SK-N-SH (cell line): ENCODE measurements at regions not wholly inside any gene's neighbourhood (a gene's known extent, or its start where the extent isn't known, plus 50 kb on each side); places are given as distances from the start of the nearest gene placed in this dataset.

Experiments
- CTCF ChIA-PET: fragments of 300-600, 350-600 bp; formaldehyde crosslinking; extraction: SDS; loops from one replicate; lab custom pipeline; 2021; lab: Yijun Ruan, JAX
- POLR2A ChIA-PET: fragments of 350-600 bp; sonication (Branson Sonifier 250); formaldehyde crosslinking; extraction: SDS; loops from one replicate; lab custom pipeline; 2020; ENCODE audit warnings: antibody characterized with exemption, inconsistent platforms; lab: Yijun Ruan, JAX
- DNase-seq: peaks from one replicate; pipeline ENCODE4 v3.0.0; 2012
- H2AFZ ChIP-seq: fragments of 200-600 bp; sonication (generic); 2 replicates; pipeline ENCODE4 v1.8.1; 2016; ENCODE audit warnings: antibody characterized with exemption, mild to moderate bottlenecking, low read depth
- H3F3A ChIP-seq: fragments of 200-600 bp; sonication (generic); replicated peaks from 2 replicates; pipeline ENCODE3; 2016; ENCODE audit warnings: antibody characterized with exemption, mild to moderate bottlenecking; ENCODE audit not compliant: insufficient read depth
- H3K27ac ChIP-seq, 2 experiments: fragments of 200-500 bp in 1 of 2; fragments of 200-600 bp in 1 of 2; sonication (Bioruptor generic) in 1 of 2; sonication (generic), shearing (Covaris generic) in 1 of 2; 2 replicates each; pipeline versions ENCODE4 v1.5.1 to v1.6.1; 2014 to 2016; ENCODE audit warnings: low read depth in 2 of 2, inconsistent platforms in 1 of 2, low read length in 1 of 2, mild to moderate bottlenecking in 1 of 2, mixed read lengths in 1 of 2
- H3K27me3 ChIP-seq: fragments of 200-600 bp; sonication (generic), shearing (Covaris generic); 2 replicates; pipeline ENCODE4 v1.6.1; 2016; ENCODE audit warnings: mixed run types; ENCODE audit not compliant: insufficient read depth
- H3K36me3 ChIP-seq, 2 experiments: fragments of 200-500 bp in 1 of 2; fragments of 200-600 bp in 1 of 2; sonication (Bioruptor generic) in 1 of 2; sonication (generic) in 1 of 2; replicated peaks in 1 of 2; 2 replicates each; pipeline versions ENCODE3 to v1.5.1; 2014 to 2016; ENCODE audit warnings: low read length in 1 of 2, mild to moderate bottlenecking in 1 of 2; ENCODE audit not compliant: insufficient read depth in 2 of 2, control insufficient read depth in 1 of 2
- H3K4me1 ChIP-seq, 2 experiments: fragments of 200-500 bp in 1 of 2; fragments of 200-600 bp in 1 of 2; sonication (Bioruptor generic) in 1 of 2; sonication (generic), shearing (Covaris generic) in 1 of 2; 2 replicates each; pipeline versions ENCODE4 v1.5.1 to v1.6.1; 2014 to 2016; ENCODE audit warnings: low read depth in 1 of 2, low read length in 1 of 2, mixed run types in 1 of 2; ENCODE audit not compliant: insufficient read depth in 2 of 2, control insufficient read depth in 1 of 2
- H3K4me2 ChIP-seq: fragments of 200-600 bp; sonication (generic), shearing (Covaris generic); 2 replicates; pipeline ENCODE4 v1.6.1; 2017; ENCODE audit warnings: mixed run types
- H3K4me3 ChIP-seq, 2 experiments: fragments of 200-500 bp in 1 of 2; fragments of 200-600 bp in 1 of 2; sonication (Bioruptor generic) in 1 of 2; sonication (generic), shearing (Covaris generic) in 1 of 2; 2 replicates each; pipeline versions ENCODE4 v1.5.1 to v1.8.1; 2014 to 2016; ENCODE audit warnings: low read depth in 2 of 2, inconsistent platforms in 1 of 2, low read length in 1 of 2, mild to moderate bottlenecking in 1 of 2, mixed read lengths in 1 of 2, moderate library complexity in 1 of 2
- H3K79me2 ChIP-seq: fragments of 200-600 bp; sonication (generic); 2 replicates; pipeline ENCODE4 v1.8.1; 2017; ENCODE audit warnings: mild to moderate bottlenecking; ENCODE audit not compliant: insufficient read depth
- H3K9ac ChIP-seq: fragments of 200-600 bp; sonication (generic); 2 replicates; pipeline ENCODE4 v1.6.1; 2017; ENCODE audit warnings: mixed run types
- H3K9me2 ChIP-seq: fragments of 200-600 bp; sonication (generic); 2 replicates; pipeline ENCODE4 v1.6.1; 2017; ENCODE audit warnings: mixed run types
- H3K9me3 ChIP-seq: fragments of 200-600 bp; sonication (generic); 2 replicates; pipeline ENCODE4 v1.6.1; 2017; ENCODE audit warnings: mixed run types, mild to moderate bottlenecking, moderate library complexity
- H4K20me1 ChIP-seq: fragments of 200-600 bp; sonication (generic); 2 replicates; pipeline ENCODE4 v1.6.1; 2017; ENCODE audit warnings: mild to moderate bottlenecking, mixed run types; ENCODE audit not compliant: insufficient read depth
- CHD2 ChIP-seq: fragments of 150-350 bp; IDR thresholded peaks from 2 replicates; pipeline ENCODE4 v1.6.1; 2018; ENCODE audit warnings: low read length; ENCODE audit not compliant: partially characterized antibody
- EP300 ChIP-seq, 2 experiments: IDR thresholded peaks; 2 replicates each; pipeline versions ENCODE4 v1.4.0 to v1.6.1; 2012; ENCODE audit warnings: borderline replicate concordance in 1 of 2, low read depth in 1 of 2, low read length in 1 of 2
- EZH2phosphoT487 ChIP-seq: fragments of 200-600 bp; sonication (generic); IDR thresholded peaks from 2 replicates; pipeline ENCODE4 v1.6.1; 2017; ENCODE audit warnings: low read depth, mixed run types, mild to moderate bottlenecking, antibody characterized with exemption, moderate library complexity, borderline replicate concordance
- FOXJ3 ChIP-seq: sonication (generic); formaldehyde crosslinking; IDR thresholded peaks from 2 replicates; pipeline ENCODE4 v1.5.1; 2020; ENCODE audit warnings: mild to moderate bottlenecking, missing genetic modification reagents
- GABPA ChIP-seq: IDR thresholded peaks from 2 replicates; pipeline ENCODE4 v1.4.0; 2012; ENCODE audit warnings: low read depth, mild to moderate bottlenecking
- JUND ChIP-seq: IDR thresholded peaks from 2 replicates; pipeline ENCODE4 v1.4.0; 2012
- MAX ChIP-seq: IDR thresholded peaks from 2 replicates; pipeline ENCODE4 v1.4.0; 2012; ENCODE audit warnings: low read depth
- MEF2A ChIP-seq: IDR thresholded peaks from 2 replicates; pipeline ENCODE4 v1.4.0; 2012; ENCODE audit warnings: low read depth, borderline replicate concordance
- NRF1 ChIP-seq: IDR thresholded peaks from 2 replicates; pipeline ENCODE4 v1.6.1; 2012; ENCODE audit warnings: low read depth, mild to moderate bottlenecking, low read length
- RCOR1 ChIP-seq: fragments of 150-350 bp; IDR thresholded peaks from 2 replicates; pipeline ENCODE4 v1.6.1; 2017; ENCODE audit warnings: antibody characterized with exemption, low read length
- RFX5 ChIP-seq: IDR thresholded peaks from 2 replicates; pipeline ENCODE4 v1.6.1; 2012; ENCODE audit warnings: mild to moderate bottlenecking, improper control_type of control experiment, low read length
- TAF1 ChIP-seq: IDR thresholded peaks from 2 replicates; pipeline ENCODE4 v1.6.1; 2012; ENCODE audit warnings: low read depth, mild to moderate bottlenecking, low read length, moderate library complexity, borderline replicate concordance
- TCF12 ChIP-seq: IDR thresholded peaks from 2 replicates; pipeline ENCODE4 v1.4.0; 2012
- TEAD4 ChIP-seq: IDR thresholded peaks from 2 replicates; pipeline ENCODE4 v1.4.0; 2012; ENCODE audit warnings: mild to moderate bottlenecking, borderline replicate concordance; ENCODE audit not compliant: insufficient read depth
- USF2 ChIP-seq: fragments of 150-350 bp; IDR thresholded peaks from 2 replicates; pipeline ENCODE4 v1.6.1; 2017; ENCODE audit warnings: antibody characterized with exemption, low read length, low read depth, borderline replicate concordance
- YY1 ChIP-seq: IDR thresholded peaks from 2 replicates; pipeline ENCODE4 v1.4.0; 2012; ENCODE audit warnings: low read depth, mild to moderate bottlenecking
- WGBS: methylation state at CpG from one replicate; pipeline ENCODE4 v1.1.6; 2017; ENCODE audit warnings: low lambda C conversion rate; 5-methylcytosine and 5-hydroxymethylcytosine counted together
- TF ChIP-seq, protein P1 (sequence below): IDR thresholded peaks from 2 replicates; pipeline ENCODE4 v1.4.0; 2012; ENCODE audit warnings: low read depth, borderline replicate concordance
- TF ChIP-seq, protein P2 (sequence below): fragments of 200-600 bp; sonication (generic); IDR thresholded peaks from 2 replicates; pipeline ENCODE4 v1.6.1; 2017; ENCODE audit warnings: antibody characterized with exemption, mild to moderate bottlenecking, moderate library complexity

GRCh38 chr13:88000239-88000638, 329.1 kb downstream of the SLITRK5 start:
- H3K4me2 ChIP-seq, result no peak overlapping the region
- POLR2A ChIA-PET, result no interaction called here
- H2AFZ ChIP-seq, result no peak overlapping the region
- H3K27me3 ChIP-seq, result no peaks in the 10 kb centered on the region
- no peaks in the 10 kb centered on the region for H3K4me1 ChIP-seq
- H3F3A ChIP-seq, result no peaks in the 10 kb centered on the region
- DNase-seq, result no peak
- H3K9ac ChIP-seq, result no peak overlapping the region
- H3K4me3 ChIP-seq, result no peak overlapping the region; a peak in 1 of 4 replicates
- H4K20me1 ChIP-seq, result no peaks in the 10 kb centered on the region
- no peak overlapping the region for H3K27ac ChIP-seq
- no peaks in the 10 kb centered on the region for H3K9me3 ChIP-seq
- TF ChIP-seq TAF1 (no peak), EZH2phosphoT487 (no peak)
- TF ChIP-seq, protein P1, sequence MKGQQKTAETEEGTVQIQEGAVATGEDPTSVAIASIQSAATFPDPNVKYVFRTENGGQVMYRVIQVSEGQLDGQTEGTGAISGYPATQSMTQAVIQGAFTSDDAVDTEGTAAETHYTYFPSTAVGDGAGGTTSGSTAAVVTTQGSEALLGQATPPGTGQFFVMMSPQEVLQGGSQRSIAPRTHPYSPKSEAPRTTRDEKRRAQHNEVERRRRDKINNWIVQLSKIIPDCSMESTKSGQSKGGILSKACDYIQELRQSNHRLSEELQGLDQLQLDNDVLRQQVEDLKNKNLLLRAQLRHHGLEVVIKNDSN, result no peak
- WGBS, result no CpG with 5 or more reads among the region's 3 CpGs
- H3K9me2 ChIP-seq, result no peaks in the 10 kb centered on the region
- H3K36me3 ChIP-seq, result no peaks in the 10 kb centered on the region
- CTCF ChIA-PET, result interaction anchor here (0.9 to 1.0 kb wide), 2 partner anchors 10 to 1695 kb away, joined by 3 to 4 read pairs; no protein-coding TSS in a partner anchor
- H3K79me2 ChIP-seq, result no peaks in the 10 kb centered on the region

- H3K36me3 ChIP-seq, result no peaks in the 10 kb centered on the region
- no peaks in the 10 kb centered on the region for H3K9me3 ChIP-seq
- no peak overlapping the region for H2AFZ ChIP-seq
- CTCF ChIA-PET, result no interaction called here
- H3K9me2 ChIP-seq, result no peaks in the 10 kb centered on the region
- TF ChIP-seq JUND (no peak), EZH2phosphoT487 (no peak), FOXJ3 (CRISPR knock-in tag) (no peak), MEF2A (no peak)
- H3K4me1 ChIP-seq, result no peaks in the 10 kb centered on the region
- no CpG with 5 or more reads among the region's 2 CpGs for WGBS
- DNase-seq, result no peak
- H3K27ac ChIP-seq, result no peak overlapping the region
- no peak overlapping the region for H3K4me3 ChIP-seq
- no peaks in the 10 kb centered on the region for H4K20me1 ChIP-seq
- no peaks in the 10 kb centered on the region for H3F3A ChIP-seq
- no peak overlapping the region for H3K4me2 ChIP-seq
- POLR2A ChIA-PET, result no interaction called here
- no peaks in the 10 kb centered on the region for H3K27me3 ChIP-seq
- H3K9ac ChIP-seq, result no peak overlapping the region
- no peaks in the 10 kb centered on the region for H3K79me2 ChIP-seq
Measured at GRCh38 chr13:88000787-88001186, 329.6 kb downstream of the SLITRK5 start.

DNA sequence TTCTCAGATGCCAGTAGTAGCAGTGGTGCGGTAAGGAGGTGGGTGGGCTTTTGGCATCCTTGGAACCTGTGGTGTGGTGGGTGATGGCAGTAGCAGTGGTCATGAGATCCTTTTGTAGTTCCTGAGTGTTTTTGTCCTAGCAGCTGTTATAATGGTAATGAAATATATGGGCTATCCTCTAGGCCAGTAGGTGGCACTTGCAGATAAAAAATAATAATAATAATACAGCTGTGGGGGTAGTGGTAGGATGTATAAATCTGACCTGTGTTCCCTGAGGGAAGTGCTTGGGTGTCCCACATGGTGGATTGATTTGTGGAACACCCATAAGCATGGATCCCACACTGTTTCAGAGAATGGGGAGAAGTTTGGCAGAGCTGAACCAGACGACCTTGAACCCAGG, 334.0 kb downstream of the SLITRK5 start:
- POLR2A ChIA-PET, result no interaction called here
- 18% methylated on average over 2 of the region's 2 CpGs for WGBS
- H2AFZ ChIP-seq, result no peak overlapping the region
- TF ChIP-seq MAX (no peak), CHD2 (no peak), GABPA (no peak), RFX5 (no peak), TAF1 (no peak), NRF1 (no peak), EZH2phosphoT487 (no peak), TEAD4 (no peak), MEF2A (no peak), EP300 (IDR thresholded peaks at IDR 0.05; ENCODE audit: borderline replicate concordance in 1 of 2, low read depth in 1 of 2, low read length in 1 of 2) (no peak), YY1 (no peak), RCOR1 (no peak), USF2 (no peak), TCF12 (no peak)
- TF ChIP-seq, protein P1, result no peak
- TF ChIP-seq, protein P2, sequence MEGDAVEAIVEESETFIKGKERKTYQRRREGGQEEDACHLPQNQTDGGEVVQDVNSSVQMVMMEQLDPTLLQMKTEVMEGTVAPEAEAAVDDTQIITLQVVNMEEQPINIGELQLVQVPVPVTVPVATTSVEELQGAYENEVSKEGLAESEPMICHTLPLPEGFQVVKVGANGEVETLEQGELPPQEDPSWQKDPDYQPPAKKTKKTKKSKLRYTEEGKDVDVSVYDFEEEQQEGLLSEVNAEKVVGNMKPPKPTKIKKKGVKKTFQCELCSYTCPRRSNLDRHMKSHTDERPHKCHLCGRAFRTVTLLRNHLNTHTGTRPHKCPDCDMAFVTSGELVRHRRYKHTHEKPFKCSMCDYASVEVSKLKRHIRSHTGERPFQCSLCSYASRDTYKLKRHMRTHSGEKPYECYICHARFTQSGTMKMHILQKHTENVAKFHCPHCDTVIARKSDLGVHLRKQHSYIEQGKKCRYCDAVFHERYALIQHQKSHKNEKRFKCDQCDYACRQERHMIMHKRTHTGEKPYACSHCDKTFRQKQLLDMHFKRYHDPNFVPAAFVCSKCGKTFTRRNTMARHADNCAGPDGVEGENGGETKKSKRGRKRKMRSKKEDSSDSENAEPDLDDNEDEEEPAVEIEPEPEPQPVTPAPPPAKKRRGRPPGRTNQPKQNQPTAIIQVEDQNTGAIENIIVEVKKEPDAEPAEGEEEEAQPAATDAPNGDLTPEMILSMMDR, result no peak; the same call in 1 of the 2 replicates

More for the DNA sequence above, 334.0 kb downstream of the SLITRK5 start:
- no peaks in the 10 kb centered on the region for H3K4me1 ChIP-seq
- no peaks in the 10 kb centered on the region for H3K79me2 ChIP-seq
- no peaks in the 10 kb centered on the region for H3K9me2 ChIP-seq
- H3K27me3 ChIP-seq, result no peaks in the 10 kb centered on the region
- no peaks in the 10 kb centered on the region for H4K20me1 ChIP-seq
- no peak for DNase-seq
- H3F3A ChIP-seq, result no peaks in the 10 kb centered on the region
- H3K36me3 ChIP-seq, result no peaks in the 10 kb centered on the region
- H3K4me2 ChIP-seq, result no peak overlapping the region
- no peak overlapping the region for H3K9ac ChIP-seq
- H3K4me3 ChIP-seq, result no peak overlapping the region
- no peak overlapping the region for H3K27ac ChIP-seq
- CTCF ChIA-PET, result interaction anchor here (0.5 to 0.9 kb wide), 2 partner anchors 9 to 1057 kb away, joined by 3 read pairs; no protein-coding TSS in a partner anchor
- H3K9me3 ChIP-seq, result no peaks in the 10 kb centered on the region
